K562 (cell line): ENCODE measurements at regions not wholly inside any gene's neighbourhood (a gene's known extent, or its start where the extent isn't known, plus 50 kb on each side); places are given as distances from the start of the nearest gene placed in this dataset.

ENCODE experiments used
- ATAC-seq: fragments of 200-7000 bp; cut with Tn5 transposase; 3 replicates; pipeline ENCODE4 v1.9.1; 2020; ENCODE audit warnings: moderate library complexity
- BruUV-seq: library from RNA; stranded (reverse); fragments of 400-500 nt; replicated peaks from 2 replicates; lab custom pipeline; 2021; lab: Mats Ljungman, UMichigan
- CTCF ChIA-PET: fragments of 300-600 bp; formaldehyde crosslinking; extraction: SDS; loops from one replicate; lab custom pipeline; 2021; ENCODE audit warnings: low intra/inter-chr PET ratio; lab: Yijun Ruan, JAX
- POLR2A ChIA-PET: fragments of 300-600, 350-650 bp; sonication (Branson Sonifier 250); formaldehyde crosslinking; extraction: SDS; loops from one replicate; lab custom pipeline; 2021; ENCODE audit warnings: antibody characterized with exemption, inconsistent platforms; lab: Yijun Ruan, JAX
- DNase-seq, 4 experiments: peaks; one replicate each; pipeline versions ENCODE4 v3.0.0 to v3.0.0-alpha.2; 2011 to 2018; ENCODE audit warnings: low spot score in 3 of 4, mixed read lengths in 3 of 4; ENCODE audit errors: extremely low read depth in 1 of 4
- FAIRE-seq: peaks from 2 replicates; lab custom pipeline; 2011; peaks lifted over from hg19 to GRCh38; lab: Jason Lieb, UNC
- H2AFZ ChIP-seq: 2 replicates; pipeline ENCODE4 v1.6.0; 2011; ENCODE audit warnings: low read depth, low read length, control low read depth, inconsistent platforms
- H3K27ac ChIP-seq: fragments of 200-600 bp; 3 replicates; pipeline ENCODE4 v1.8.0; 2011; ENCODE audit warnings: low read depth, mild to moderate bottlenecking, control low read depth, inconsistent platforms, low read length, moderate library complexity, mixed read lengths; ENCODE audit errors: extremely low read depth
- H3K27me3 ChIP-seq, 2 experiments: fragments of 300-600 bp in 1 of 2; 2 replicates in 1 of 2; 3 replicates in 1 of 2; pipeline versions ENCODE4 v1.6.0 to v1.8.0; 2011; ENCODE audit warnings: inconsistent platforms in 2 of 2, low read length in 2 of 2, mild to moderate bottlenecking in 1 of 2, mixed read lengths in 1 of 2, moderate library complexity in 1 of 2; ENCODE audit not compliant: control insufficient read depth in 2 of 2, insufficient read depth in 2 of 2
- H3K36me3 ChIP-seq: fragments of 300-600 bp; 3 replicates; pipeline ENCODE4 v1.8.0; 2011; ENCODE audit warnings: mild to moderate bottlenecking, low read length, inconsistent platforms; ENCODE audit not compliant: control insufficient read depth, insufficient read depth
- H3K4me1 ChIP-seq, 2 experiments: fragments of 200-600 bp in 1 of 2; replicated peaks in 1 of 2; 2 replicates in 1 of 2; 3 replicates in 1 of 2; pipeline versions ENCODE4 v1.5.1 to v1.8.0; 2011; ENCODE audit warnings: inconsistent platforms in 2 of 2, low read length in 2 of 2, mild to moderate bottlenecking in 1 of 2, mixed read lengths in 1 of 2, moderate library complexity in 1 of 2; ENCODE audit not compliant: control insufficient read depth in 2 of 2, insufficient read depth in 2 of 2
- H3K4me2 ChIP-seq: 2 replicates; pipeline ENCODE4 v1.6.1; 2011; ENCODE audit warnings: low read length, control low read depth, inconsistent platforms, mixed read lengths; ENCODE audit not compliant: insufficient read depth
- H3K4me3 ChIP-seq: fragments of 200-600 bp; sonication (generic), shearing (Covaris generic); 2 replicates; pipeline ENCODE4 v1.5.1; 2016; ENCODE audit warnings: control low read depth, inconsistent platforms
- H3K79me2 ChIP-seq: fragments of 200-600 bp; 3 replicates; pipeline ENCODE4 v1.8.0; 2011; ENCODE audit warnings: low read length, inconsistent platforms; ENCODE audit not compliant: control insufficient read depth, insufficient read depth
- H3K9ac ChIP-seq, 2 experiments: 2 replicates each; pipeline versions ENCODE4 v1.6.0 to v1.6.1; 2011; ENCODE audit warnings: low read depth in 2 of 2, low read length in 2 of 2, control low read depth in 1 of 2, inconsistent platforms in 1 of 2, mild to moderate bottlenecking in 1 of 2, mixed read lengths in 1 of 2; ENCODE audit not compliant: insufficient read depth in 1 of 2
- H3K9me1 ChIP-seq: one replicate; pipeline ENCODE4 v1.6.0; 2011; ENCODE audit warnings: inconsistent platforms, mild to moderate bottlenecking, low read length, moderate library complexity; ENCODE audit not compliant: control insufficient read depth, insufficient read depth
- H3K9me3 ChIP-seq: replicated peaks from 2 replicates; pipeline ENCODE4 v1.5.1; 2011; ENCODE audit warnings: low read depth, low read length, inconsistent platforms; ENCODE audit not compliant: control insufficient read depth, insufficient read depth
- H4K20me1 ChIP-seq: replicated peaks from 2 replicates; pipeline ENCODE4 v1.6.1; 2011; ENCODE audit warnings: low read length, inconsistent platforms, mixed read lengths; ENCODE audit not compliant: control insufficient read depth, insufficient read depth
- EWSR1 ChIP-seq: fragments of 450-650 bp; IDR thresholded peaks from 2 replicates; pipeline ENCODE4 v1.6.1; 2018; ENCODE audit warnings: borderline replicate concordance, mild to moderate bottlenecking, low read depth, moderate library complexity; ENCODE audit not compliant: partially characterized antibody
- HNRNPH1 ChIP-seq: fragments of 200-400 bp; formaldehyde crosslinking; optimal IDR thresholded peaks from 2 replicates; pipeline ENCODE3; 2017; ENCODE audit warnings: low read depth, mild to moderate bottlenecking, low read length, moderate library complexity
- KAT2B ChIP-seq: IDR thresholded peaks from one replicate; pipeline ENCODE4 v1.6.1; 2012; ENCODE audit warnings: low read depth, mild to moderate bottlenecking, control low read depth, inconsistent platforms, low read length, moderate library complexity
- KLF13 ChIP-seq: fragments of 450-650 bp; IDR thresholded peaks from 2 replicates; pipeline ENCODE4 v1.6.1; 2016; ENCODE audit warnings: missing genetic modification characterization, low read depth, mild to moderate bottlenecking, missing compliant biosample characterization, moderate library complexity, borderline replicate concordance
- POLR3G ChIP-seq: IDR thresholded peaks from 2 replicates; pipeline ENCODE4 v1.6.1; 2011; ENCODE audit not compliant: insufficient read length, insufficient replicate concordance; ENCODE audit errors: extremely low read depth
- TFAM ChIP-seq: fragments of 250-450 bp; sonication (Bioruptor Pico); conservative IDR thresholded peaks from 2 replicates; pipeline ENCODE4 v1.5.0; 2021; ENCODE audit warnings: mild to moderate bottlenecking, moderate library complexity
- THAP12 ChIP-seq: fragments of 250-450 bp; sonication (Bioruptor Pico); IDR thresholded peaks from 2 replicates; pipeline ENCODE4 v1.9.0; 2021; ENCODE audit warnings: mild to moderate bottlenecking, inconsistent platforms
- ZBTB26 ChIP-seq: fragments of 450-650 bp; formaldehyde crosslinking; IDR thresholded peaks from 2 replicates; pipeline ENCODE4 v1.4.0; 2022; ENCODE audit warnings: missing genetic modification characterization
- ZBTB43 ChIP-seq: sonication (generic); formaldehyde crosslinking; IDR thresholded peaks from 2 replicates; pipeline ENCODE4 v1.8.0; 2023; ENCODE audit warnings: mild to moderate bottlenecking, missing genetic modification reagents
- ZNF174 ChIP-seq: fragments of 250-450 bp; sonication (Bioruptor Pico); IDR thresholded peaks from 2 replicates; pipeline ENCODE4 v1.4.0; 2020; ENCODE audit warnings: mild to moderate bottlenecking
- ZNF239 ChIP-seq: fragments of 250-450 bp; sonication (Bioruptor Pico); IDR thresholded peaks from 2 replicates; pipeline ENCODE4 v1.4.0; 2020; ENCODE audit warnings: mild to moderate bottlenecking
- ZNF274 ChIP-seq: IDR thresholded peaks from 2 replicates; pipeline ENCODE4 v1.6.1; 2011; ENCODE audit warnings: low read depth, mild to moderate bottlenecking, low read length, moderate library complexity, borderline replicate concordance
- ZSCAN29 ChIP-seq: fragments of 450-650 bp; IDR thresholded peaks from 2 replicates; pipeline ENCODE4 v1.6.1; 2017
- ZSCAN32 ChIP-seq: fragments of 450-650 bp; formaldehyde crosslinking; IDR thresholded peaks from 2 replicates; pipeline ENCODE4 v1.4.0; 2020; ENCODE audit warnings: mild to moderate bottlenecking, moderate library complexity
- WGBS: fragments of 100-300 bp; shearing (Covaris generic); methylation state at CpG from one replicate; pipeline ENCODE4 v1.1.6; 2016; ENCODE audit warnings: low coverage, mixed read lengths; ENCODE audit not compliant: insufficient coverage; ENCODE audit errors: missing lambda C conversion rate; 5-methylcytosine and 5-hydroxymethylcytosine counted together
- in situ Hi-C: fragments of 300-500 bp; cut with MboI; formaldehyde crosslinking; loops from 4 replicates; pipeline ENCODE4 v1.15.0; 2018; ENCODE audit warnings: inconsistent platforms, mixed read lengths
- intact Hi-C: fragments of 100-400 bp; cut with micrococcal nuclease; formaldehyde crosslinking; loops from 2 replicates; pipeline ENCODE4 v1.14.2; 2022
- TF ChIP-seq, protein P1 (sequence below): fragments of 250-450 bp; sonication (Bioruptor Pico); IDR thresholded peaks from 2 replicates; pipeline ENCODE4 v1.5.0; 2022; ENCODE audit warnings: mild to moderate bottlenecking

- TF ChIP-seq ZNF174 (CRISPR knock-in tag): no peak
- no peak for TF ChIP-seq ZSCAN32 (CRISPR knock-in tag)
- no peak for TF ChIP-seq THAP12 (CRISPR knock-in tag)
- no peak for TF ChIP-seq EWSR1
These were observed 306.2 kb upstream of the NREP start (continued) for GRCh38 chr5:112063191-112063590.

DNA sequence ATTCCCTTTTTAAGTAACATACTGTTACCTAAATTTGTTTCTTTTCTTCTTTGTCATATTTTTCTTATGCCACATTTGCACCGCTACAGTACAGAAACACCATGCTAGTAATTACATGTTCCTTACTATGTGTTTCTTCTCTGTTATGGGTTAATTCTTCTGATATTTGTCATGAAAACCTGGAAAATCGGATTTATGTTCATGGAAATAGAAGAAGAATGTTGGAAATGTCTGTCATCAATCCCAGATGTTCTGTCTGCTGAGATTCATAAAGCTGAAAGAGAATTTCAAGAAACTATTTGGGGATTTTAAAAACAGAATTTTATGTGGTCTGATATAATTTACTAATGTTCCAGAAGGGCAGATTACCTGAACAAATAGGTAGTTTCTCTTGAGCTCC lies 305.2 kb upstream of the NREP start:
- BruUV-seq: no TSS peak
- H3K4me1 ChIP-seq: no peaks in the 10 kb centered on the region
- CTCF ChIA-PET: no interaction called here
- TF ChIP-seq TFAM (no peak), KAT2B (no peak), HNRNPH1 (no peak), KLF13 (tag) (no peak), ZSCAN29 (no peak), ZBTB26 (no peak), ZNF239 (CRISPR knock-in tag) (no peak), ZBTB43 (no peak), ZNF274 (no peak), POLR3G (no peak)
- TF ChIP-seq, protein P1, sequence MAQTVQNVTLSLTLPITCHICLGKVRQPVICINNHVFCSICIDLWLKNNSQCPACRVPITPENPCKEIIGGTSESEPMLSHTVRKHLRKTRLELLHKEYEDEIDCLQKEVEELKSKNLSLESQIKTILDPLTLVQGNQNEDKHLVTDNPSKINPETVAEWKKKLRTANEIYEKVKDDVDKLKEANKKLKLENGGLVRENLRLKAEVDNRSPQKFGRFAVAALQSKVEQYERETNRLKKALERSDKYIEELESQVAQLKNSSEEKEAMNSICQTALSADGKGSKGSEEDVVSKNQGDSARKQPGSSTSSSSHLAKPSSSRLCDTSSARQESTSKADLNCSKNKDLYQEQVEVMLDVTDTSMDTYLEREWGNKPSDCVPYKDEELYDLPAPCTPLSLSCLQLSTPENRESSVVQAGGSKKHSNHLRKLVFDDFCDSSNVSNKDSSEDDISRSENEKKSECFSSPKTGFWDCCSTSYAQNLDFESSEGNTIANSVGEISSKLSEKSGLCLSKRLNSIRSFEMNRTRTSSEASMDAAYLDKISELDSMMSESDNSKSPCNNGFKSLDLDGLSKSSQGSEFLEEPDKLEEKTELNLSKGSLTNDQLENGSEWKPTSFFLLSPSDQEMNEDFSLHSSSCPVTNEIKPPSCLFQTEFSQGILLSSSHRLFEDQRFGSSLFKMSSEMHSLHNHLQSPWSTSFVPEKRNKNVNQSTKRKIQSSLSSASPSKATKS (CRISPR knock-in tag): no peak
- FAIRE-seq (no peak), ATAC-seq (no peak), DNase-seq (no peak)
- no peak overlapping the region for H3K4me3 ChIP-seq
- H3K9me1 ChIP-seq: no peaks in the 10 kb centered on the region
- WGBS: 3% methylated on average over 2 of the region's 2 CpGs
- no peak overlapping the region for H3K9ac ChIP-seq
- no peaks in the 10 kb centered on the region for H3K36me3 ChIP-seq
- no peaks in the 10 kb centered on the region for H4K20me1 ChIP-seq
- H3K79me2 ChIP-seq: no peaks in the 10 kb centered on the region
- H3K4me2 ChIP-seq: no peak overlapping the region
- no peak overlapping the region for H2AFZ ChIP-seq
- intact Hi-C loops: no loop called here
- POLR2A ChIA-PET: no interaction called here
- no peaks in the 10 kb centered on the region for H3K9me3 ChIP-seq
- in situ Hi-C loops: no loop called here
- H3K27me3 ChIP-seq: no peaks in the 10 kb centered on the region
- no peak overlapping the region for H3K27ac ChIP-seq
